Fibroblast of lung (primary cell): ENCODE measurements at regions not wholly inside any gene's neighbourhood (a gene's known extent, or its start where the extent isn't known, plus 50 kb on each side); places are given as distances from the start of the nearest gene placed in this dataset.

Source experiments
- EZH2 ChIP-seq: IDR thresholded peaks from 2 replicates; pipeline ENCODE4 v1.5.1; 2012; ENCODE audit warnings: low read length, control low read depth, mild to moderate bottlenecking; ENCODE audit errors: missing control alignments
- TF ChIP-seq, protein P1 (sequence below), 2 donors: IDR thresholded peaks in 1 of 2; conservative IDR thresholded peaks in 1 of 2; 1 replicate in 1 of 2; 2 replicates in 1 of 2; pipeline ENCODE4 v1.5.1; 2011 to 2012; ENCODE audit warnings: low read length in 2 of 2, control low read depth in 1 of 2, inconsistent platforms in 1 of 2, low read depth in 1 of 2, mild to moderate bottlenecking in 1 of 2

GRCh38 chr15:81547521-81548132, 173.6 kb upstream of the TMC3 start:
- TF ChIP-seq, protein P1, sequence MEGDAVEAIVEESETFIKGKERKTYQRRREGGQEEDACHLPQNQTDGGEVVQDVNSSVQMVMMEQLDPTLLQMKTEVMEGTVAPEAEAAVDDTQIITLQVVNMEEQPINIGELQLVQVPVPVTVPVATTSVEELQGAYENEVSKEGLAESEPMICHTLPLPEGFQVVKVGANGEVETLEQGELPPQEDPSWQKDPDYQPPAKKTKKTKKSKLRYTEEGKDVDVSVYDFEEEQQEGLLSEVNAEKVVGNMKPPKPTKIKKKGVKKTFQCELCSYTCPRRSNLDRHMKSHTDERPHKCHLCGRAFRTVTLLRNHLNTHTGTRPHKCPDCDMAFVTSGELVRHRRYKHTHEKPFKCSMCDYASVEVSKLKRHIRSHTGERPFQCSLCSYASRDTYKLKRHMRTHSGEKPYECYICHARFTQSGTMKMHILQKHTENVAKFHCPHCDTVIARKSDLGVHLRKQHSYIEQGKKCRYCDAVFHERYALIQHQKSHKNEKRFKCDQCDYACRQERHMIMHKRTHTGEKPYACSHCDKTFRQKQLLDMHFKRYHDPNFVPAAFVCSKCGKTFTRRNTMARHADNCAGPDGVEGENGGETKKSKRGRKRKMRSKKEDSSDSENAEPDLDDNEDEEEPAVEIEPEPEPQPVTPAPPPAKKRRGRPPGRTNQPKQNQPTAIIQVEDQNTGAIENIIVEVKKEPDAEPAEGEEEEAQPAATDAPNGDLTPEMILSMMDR (conservative IDR thresholded peaks at IDR 0.05 in 1 of 2, IDR thresholded peaks at IDR 0.05 in 1 of 2; ENCODE audit: low read depth in 1 of 2, low read length in 2 of 2): no peak
- no peak for TF ChIP-seq EZH2
